GM19395 (cell line): ENCODE measurements at regions not wholly inside any gene's neighbourhood (a gene's known extent, or its start where the extent isn't known, plus 50 kb on each side); places are given as distances from the start of the nearest gene placed in this dataset.
"Not testable (repeated sequence)": the region's sequence is repeated elsewhere in the genome, so short reads cannot be mapped to it uniquely, and the experiment has no call there.

Experiments used
- ATAC-seq: cut with Tn5 transposase; IDR thresholded peaks from one replicate; pipeline ENCODE4 v1.9.1; 2021; ENCODE audit warnings: mild to moderate bottlenecking, moderate library complexity; ENCODE audit not compliant: unreplicated experiment

DNA sequence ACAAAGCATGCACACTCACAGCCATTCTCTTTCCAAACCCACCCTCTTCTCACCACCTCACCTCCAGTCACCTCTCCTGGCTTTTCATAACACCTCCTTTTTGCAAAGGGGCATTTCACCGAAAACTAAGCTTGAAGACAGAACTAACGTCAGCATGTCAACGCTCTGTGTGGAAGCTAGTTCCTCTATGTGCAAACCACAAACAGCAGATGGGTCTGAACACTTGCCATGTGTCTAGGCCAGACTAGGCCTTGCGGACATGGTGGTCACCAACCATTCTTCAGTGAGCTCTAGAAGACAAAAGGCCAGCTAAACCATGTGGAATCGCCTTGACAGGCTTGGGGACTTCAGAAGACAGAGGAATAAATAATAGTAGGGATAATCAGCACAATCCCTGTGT is 148.5 kb downstream of the TXNL1 start:
- no peak for ATAC-seq

- no peak for ATAC-seq
Measured at GRCh38 chr18:56488739-56489138, 149.7 kb downstream of the TXNL1 start.

- ATAC-seq = no peak
Measured at GRCh38 chr18:56487801-56488200, 150.6 kb downstream of the TXNL1 start.

- no peak for ATAC-seq
Measured at GRCh38 chr18:56483386-56483785, 155.0 kb downstream of the TXNL1 start.

DNA sequence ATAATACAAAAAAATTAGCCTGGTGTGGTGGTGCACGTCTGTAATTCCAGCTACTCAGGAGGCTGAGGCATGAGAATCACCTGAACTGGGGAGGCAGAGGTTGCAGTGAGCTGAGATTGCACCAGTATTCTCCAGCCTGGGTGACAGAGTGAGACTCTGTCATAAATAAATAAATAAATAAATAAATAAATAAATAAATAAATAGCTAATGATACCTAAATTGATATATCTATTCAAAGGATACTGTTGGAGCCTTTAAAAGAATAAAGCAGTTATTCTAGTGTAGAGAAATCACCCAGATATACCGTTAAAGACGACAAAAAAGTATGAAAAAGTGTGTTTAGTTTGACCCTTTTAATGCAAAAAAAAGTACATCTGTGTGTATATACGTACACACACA is 155.6 kb downstream of the TXNL1 start:
- ATAC-seq = not testable (repeated sequence)

- ATAC-seq = no peak
Measured at GRCh38 chr18:56481751-56482150, 156.6 kb downstream of the TXNL1 start.

DNA sequence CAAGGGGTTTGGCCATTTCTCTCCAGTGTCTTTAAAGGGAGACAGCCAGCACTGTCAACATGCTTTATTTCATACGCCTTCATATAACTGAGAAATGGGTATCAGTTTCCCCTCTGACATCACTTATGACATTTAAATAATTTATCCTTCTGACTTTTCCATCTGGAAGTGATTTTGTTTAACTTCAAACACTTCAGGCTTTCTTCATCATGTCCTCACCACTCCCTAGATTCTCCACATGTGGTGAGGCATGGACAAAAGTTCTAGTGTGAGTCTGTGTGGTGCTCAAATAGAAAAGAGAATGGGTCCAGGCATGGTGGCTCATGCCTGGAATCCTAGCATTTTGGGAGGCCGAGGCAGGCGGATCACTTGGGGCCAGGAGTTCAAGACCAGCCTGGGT is 158.6 kb downstream of the TXNL1 start:
- no peak for ATAC-seq

- no peak for ATAC-seq
Measured at GRCh38 chr18:56475250-56475649, 163.1 kb downstream of the TXNL1 start.

- ATAC-seq = no peak
Measured at GRCh38 chr18:56473400-56474024, 164.9 kb downstream of the TXNL1 start.

GRCh38 chr18:56470406-56471351 is 167.7 kb downstream of the TXNL1 start:
- ATAC-seq = no peak

- ATAC-seq = no peak
Measured at GRCh38 chr18:56469582-56469981, 168.8 kb downstream of the TXNL1 start.

DNA sequence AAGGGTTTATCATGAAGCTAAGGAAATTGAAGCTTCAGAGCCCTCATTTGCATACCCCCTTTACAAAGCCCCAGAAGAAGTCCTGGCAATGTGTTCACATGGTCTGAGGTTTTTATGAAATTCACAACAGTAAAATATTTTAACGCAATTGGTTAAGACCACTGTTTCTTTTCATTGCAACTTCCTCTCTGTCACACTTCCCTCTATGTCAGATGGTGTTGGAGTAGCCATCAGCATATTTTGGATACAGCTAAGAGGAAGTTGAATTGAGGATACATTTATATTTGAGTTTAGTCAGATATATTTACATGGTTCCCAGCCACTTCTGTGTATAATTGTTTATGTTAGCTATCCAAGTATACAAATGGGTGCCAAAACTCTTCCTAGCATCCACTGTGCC is 170.0 kb downstream of the TXNL1 start:
- no peak for ATAC-seq

DNA sequence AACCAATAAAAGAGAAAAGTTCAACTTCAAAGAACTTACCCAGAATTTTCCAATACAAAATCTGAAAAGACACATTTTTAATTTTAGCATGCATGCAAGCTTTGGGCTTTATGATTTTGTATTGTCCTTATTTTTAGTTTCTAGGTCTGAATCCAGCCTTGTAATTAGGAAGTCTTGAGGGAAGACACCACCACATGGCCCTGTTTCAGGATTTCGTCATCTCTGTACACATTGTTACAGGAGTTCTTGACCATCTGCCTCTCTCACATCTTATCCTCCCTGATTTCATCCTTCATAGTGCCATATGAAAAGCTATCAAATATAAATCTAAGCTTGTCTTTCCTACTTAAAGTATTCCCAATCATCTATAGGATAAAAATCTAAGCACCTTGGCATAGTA is 176.1 kb downstream of the TXNL1 start:
- no peak for ATAC-seq

GRCh38 chr18:56461151-56461550 is 177.2 kb downstream of the TXNL1 start:
- ATAC-seq = no peak

DNA sequence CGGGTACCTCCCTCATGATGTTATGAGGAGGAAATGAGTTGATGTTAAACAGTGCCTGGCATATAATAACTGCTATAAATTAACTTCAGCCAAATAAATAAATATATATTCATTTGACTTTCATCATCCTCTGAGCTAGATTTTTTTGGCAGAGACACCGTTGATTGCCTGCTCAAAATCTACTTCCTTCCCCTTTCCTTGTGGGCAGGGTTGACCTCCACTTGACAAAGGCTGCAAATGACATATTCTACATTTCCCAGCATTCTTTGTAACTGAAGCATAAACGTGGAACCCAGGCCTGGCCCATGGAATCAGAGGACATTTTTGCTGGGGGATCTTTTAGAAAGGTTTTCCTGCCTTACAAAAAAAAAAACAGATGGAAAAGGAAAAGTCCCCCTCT is 177.8 kb downstream of the TXNL1 start:
- no peak for ATAC-seq

DNA sequence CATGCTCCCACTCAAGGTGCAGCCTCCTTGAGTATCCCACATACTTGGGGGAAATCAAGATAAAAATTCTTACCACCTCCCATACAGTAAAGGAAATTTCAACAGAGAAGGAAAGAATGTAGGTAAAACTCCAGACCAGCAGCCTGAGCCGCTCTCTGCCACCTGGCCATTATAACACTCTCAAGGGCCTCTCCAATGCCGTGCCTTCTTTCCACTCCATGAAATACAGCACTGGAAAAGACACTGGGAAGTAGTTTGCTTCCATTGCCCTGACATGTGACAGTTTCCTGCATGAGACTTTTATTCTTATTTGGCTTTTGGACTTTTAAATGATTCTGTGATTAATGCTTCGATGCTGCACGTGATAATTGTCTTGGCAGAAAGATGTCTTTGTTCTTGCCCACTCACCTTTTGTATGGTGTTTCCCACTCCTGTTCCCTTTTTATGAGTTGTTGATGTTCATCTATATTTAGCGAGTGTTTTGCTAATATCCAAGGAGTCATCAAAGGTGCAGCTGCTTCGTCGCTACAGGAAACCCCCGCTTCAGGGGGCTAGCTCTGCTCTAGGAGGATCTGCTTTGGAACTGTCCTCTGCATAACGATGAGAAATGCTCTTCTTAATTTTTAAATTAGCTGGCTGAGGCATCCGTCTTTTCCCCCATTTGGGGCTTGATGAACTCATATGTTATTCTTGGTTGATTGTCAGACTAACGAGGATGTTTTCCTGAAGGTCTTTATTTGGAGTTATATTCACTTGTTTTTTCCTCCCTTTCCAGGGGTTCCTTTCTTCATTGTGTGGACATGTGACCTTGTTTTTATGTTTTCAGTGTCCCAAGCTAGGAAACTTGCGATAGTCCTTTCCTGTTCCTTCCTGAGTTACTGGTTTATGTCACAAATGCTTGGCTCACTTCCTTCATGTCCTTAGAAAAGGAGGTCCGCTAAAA is 179.4 kb downstream of the TXNL1 start:
- ATAC-seq = no peak

GRCh38 chr18:56455874-56456273 is 182.5 kb downstream of the TXNL1 start:
- no peak for ATAC-seq

- ATAC-seq = no peak
Measured at GRCh38 chr18:56455141-56455540, 183.3 kb downstream of the TXNL1 start.

DNA sequence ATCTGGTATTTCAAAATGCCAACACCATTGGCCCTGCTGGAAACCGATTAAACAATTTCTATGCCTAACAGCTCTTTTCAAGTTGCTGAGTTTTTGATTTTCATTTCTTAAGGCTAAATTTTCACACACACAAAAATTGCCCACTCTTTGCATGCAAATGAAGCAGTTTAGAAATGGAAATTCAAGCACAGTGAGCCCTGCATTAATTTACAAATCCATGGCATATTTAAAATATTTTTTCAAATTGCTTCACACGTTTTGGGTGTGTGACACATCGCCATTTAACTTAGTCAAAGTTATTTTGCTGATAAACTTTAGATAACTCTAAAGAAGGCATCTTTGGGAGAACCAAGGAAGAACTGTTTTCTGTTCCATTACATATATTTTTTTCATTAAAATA is 184.8 kb downstream of the TXNL1 start:
- no peak for ATAC-seq

- no peak for ATAC-seq
Measured at GRCh38 chr18:56451188-56451587, 187.2 kb downstream of the TXNL1 start.

DNA sequence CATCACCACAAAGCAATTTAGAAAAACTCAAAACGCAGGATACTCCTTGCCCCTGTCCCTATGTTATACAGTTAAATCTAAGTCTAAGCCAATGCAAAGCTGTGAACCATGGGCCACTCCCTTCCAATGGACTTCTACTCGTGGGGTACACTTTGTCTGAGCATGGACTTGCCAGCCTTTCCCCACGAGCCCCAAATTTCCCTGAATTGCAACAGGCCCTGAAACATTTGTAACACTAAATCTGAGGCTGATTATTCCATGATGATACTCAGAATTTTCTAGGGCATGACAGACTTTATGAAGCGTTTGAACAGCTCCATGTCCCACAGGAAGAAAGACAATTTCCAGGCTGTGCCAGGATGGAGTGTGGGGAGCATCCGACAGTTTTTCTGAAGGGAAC is 189.6 kb downstream of the TXNL1 start:
- ATAC-seq = no peak
